NCI-H460 (cell line): ENCODE measurements at regions not wholly inside any gene's neighbourhood (a gene's known extent, or its start where the extent isn't known, plus 50 kb on each side); places are given as distances from the start of the nearest gene placed in this dataset.

Experiments
- DNase-seq: peaks from one replicate; pipeline ENCODE4 v3.0.0-alpha.2; 2016; ENCODE audit warnings: low read depth; ENCODE audit errors: extremely low read depth

- DNase-seq, result no peak
Observed at GRCh38 chr13:47372751-47373150, 475.9 kb upstream of the HTR2A start.

- no peak for DNase-seq
Observed at GRCh38 chr13:47351798-47352197, 454.9 kb upstream of the HTR2A start.

- no peak for DNase-seq
Observed at GRCh38 chr13:47350334-47351124, 453.7 kb upstream of the HTR2A start.

GRCh38 chr13:47349211-47349610 lies 452.4 kb upstream of the HTR2A start:
- no peak for DNase-seq

- DNase-seq, result no peak
Observed at GRCh38 chr13:47337781-47338507, 441.1 kb upstream of the HTR2A start.

GRCh38 chr13:47334173-47334572 lies 437.3 kb upstream of the HTR2A start:
- DNase-seq, result no peak

- no peak for DNase-seq
Observed at GRCh38 chr13:47332149-47332548, 435.3 kb upstream of the HTR2A start.

- no peak for DNase-seq
Observed at GRCh38 chr13:47330031-47330430, 433.2 kb upstream of the HTR2A start.

GRCh38 chr13:47327861-47328260 lies 431.0 kb upstream of the HTR2A start:
- no peak for DNase-seq

GRCh38 chr13:47326061-47326460 lies 429.2 kb upstream of the HTR2A start:
- DNase-seq, result no peak

- no peak for DNase-seq
Observed at GRCh38 chr13:47317356-47317755, 420.5 kb upstream of the HTR2A start.

GRCh38 chr13:47310401-47310800 lies 413.5 kb upstream of the HTR2A start:
- DNase-seq, result peak; percentile 19

GRCh38 chr13:47306991-47307390 lies 410.1 kb upstream of the HTR2A start:
- DNase-seq, result no peak

- no peak for DNase-seq
Observed at GRCh38 chr13:47303626-47304025, 406.8 kb upstream of the HTR2A start.

GRCh38 chr13:47299304-47299703 lies 402.5 kb upstream of the HTR2A start:
- no peak for DNase-seq

GRCh38 chr13:47298506-47298905 lies 401.7 kb upstream of the HTR2A start:
- no peak for DNase-seq

- DNase-seq, result no peak
Observed at GRCh38 chr13:47294691-47295090, 397.8 kb upstream of the HTR2A start.

- DNase-seq, result no peak
Observed at GRCh38 chr13:47291107-47291656, 394.3 kb upstream of the HTR2A start.

- no peak for DNase-seq
Observed at GRCh38 chr13:47289567-47289966, 392.7 kb upstream of the HTR2A start.

GRCh38 chr13:47288546-47288945 lies 391.7 kb upstream of the HTR2A start:
- DNase-seq, result no peak

- DNase-seq, result no peak
Observed at GRCh38 chr13:47287291-47287751, 390.5 kb upstream of the HTR2A start.

- DNase-seq, result no peak
Observed at GRCh38 chr13:47281991-47282390, 385.1 kb upstream of the HTR2A start.
